ENCODE measurements at regions not wholly inside any gene's neighbourhood (a gene's known extent, or its start where the extent isn't known, plus 50 kb on each side); places are given as distances from the start of the nearest gene placed in this dataset.
A peak's percentile ranks its signal among the peaks of the same experiment; 100 is the strongest.
"Not testable (repeated sequence)": the region's sequence is repeated elsewhere in the genome, so short reads cannot be mapped to it uniquely, and the experiment has no call there.

GRCh38 chr6:118367314-118367713 lies 180.8 kb upstream of the PLN start:
- DNase-seq = no peak

DNA sequence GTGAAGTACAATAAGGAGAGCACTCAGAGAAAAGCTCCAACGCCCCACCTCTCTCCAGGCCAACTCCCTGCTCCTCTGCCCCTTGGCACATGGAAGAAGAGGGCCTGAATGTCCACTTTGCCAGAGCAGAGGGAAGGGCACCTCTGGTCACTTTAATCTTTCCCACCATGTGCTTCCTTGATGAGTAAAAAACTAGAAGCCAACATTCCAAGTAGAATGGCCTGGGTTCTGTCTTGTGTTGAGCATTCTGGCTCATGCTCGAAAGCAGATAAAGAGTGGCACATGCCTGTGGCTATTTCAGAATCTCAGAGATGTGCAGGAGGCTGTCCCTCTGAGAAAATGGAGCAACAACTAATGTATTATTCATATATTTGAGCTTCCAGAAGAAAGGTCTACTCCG lies 177.4 kb upstream of the PLN start:
- DNase-seq = no peak

- DNase-seq = no peak
These were observed 176.1 kb upstream of the PLN start for GRCh38 chr6:118371955-118372354.

GRCh38 chr6:118372413-118372812 lies 175.7 kb upstream of the PLN start:
- no peak for DNase-seq

DNA sequence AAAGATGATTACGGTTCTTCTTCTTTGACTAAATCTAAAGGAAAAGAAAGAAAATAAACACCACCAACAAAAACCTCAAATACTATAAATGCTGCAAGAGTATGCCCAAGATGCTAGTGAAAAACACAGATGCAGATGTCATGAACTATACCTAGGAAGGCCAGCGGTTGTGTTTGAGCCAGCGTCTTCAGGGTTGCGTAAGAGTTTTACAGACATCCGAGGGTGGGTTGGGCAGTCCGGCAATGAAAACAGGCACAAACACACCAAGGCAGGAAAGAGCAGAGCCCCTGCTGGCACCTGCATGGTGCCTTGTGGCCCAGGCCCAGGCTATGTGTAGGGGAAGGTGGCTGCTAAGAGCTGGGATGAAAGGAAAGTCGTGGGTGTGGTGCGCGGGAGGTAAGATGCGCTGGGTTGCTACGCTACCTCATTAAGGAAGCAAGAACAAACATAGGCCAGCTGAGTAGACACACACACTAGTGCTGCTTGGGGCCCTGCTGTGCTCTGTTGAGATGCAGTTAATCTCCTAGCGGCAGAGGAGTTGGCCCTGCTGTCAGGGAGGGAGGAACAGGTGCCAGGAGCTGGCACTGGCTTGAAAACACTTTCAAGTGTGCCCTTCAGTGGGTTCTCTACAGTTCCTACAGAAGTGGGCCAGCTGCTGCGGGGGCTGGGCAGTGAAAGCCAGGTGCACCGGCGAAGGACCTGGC lies 170.2 kb upstream of the PLN start:
- peak; percentile 96 for DNase-seq

DNA sequence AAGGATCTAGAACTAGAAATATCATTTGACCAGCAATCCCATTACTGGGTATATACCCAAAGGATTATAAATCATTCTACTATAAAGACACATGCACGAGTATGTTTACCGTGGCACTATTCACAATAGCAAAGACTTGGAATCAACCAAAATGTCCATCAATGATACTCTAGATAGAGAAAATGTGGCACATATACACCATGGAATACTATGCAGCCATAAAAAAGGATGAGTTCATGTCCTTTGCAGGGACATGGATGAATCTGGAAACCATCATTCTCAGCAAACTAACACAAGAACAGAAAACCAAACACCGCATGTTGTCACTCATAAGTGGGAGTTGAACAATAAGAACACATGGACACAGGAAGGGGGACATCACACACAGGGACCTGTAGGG lies 167.5 kb upstream of the PLN start:
- not testable (repeated sequence) for DNase-seq

- DNase-seq = peak; percentile 27
These were observed 166.0 kb upstream of the PLN start for GRCh38 chr6:118382126-118382525.

DNA sequence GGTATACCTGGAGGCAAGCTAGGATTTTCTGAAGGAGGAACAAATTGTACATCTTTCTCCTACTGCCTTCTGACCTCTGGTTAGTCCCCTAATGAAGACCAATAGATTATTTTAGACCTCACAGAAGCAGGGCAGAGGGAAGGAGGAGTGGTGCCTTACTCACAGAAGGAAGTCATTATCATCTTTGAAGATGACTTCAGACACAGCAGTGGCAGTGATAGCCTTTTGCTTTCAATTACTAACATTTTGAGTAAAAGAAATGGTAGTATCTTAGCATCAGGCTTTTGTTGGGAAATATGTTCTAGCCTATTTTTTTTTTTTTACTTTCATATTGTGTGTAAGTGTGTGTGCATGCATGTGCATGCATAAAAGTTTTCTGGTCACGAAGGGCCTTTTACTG lies 164.2 kb upstream of the PLN start:
- DNase-seq = no peak

DNA sequence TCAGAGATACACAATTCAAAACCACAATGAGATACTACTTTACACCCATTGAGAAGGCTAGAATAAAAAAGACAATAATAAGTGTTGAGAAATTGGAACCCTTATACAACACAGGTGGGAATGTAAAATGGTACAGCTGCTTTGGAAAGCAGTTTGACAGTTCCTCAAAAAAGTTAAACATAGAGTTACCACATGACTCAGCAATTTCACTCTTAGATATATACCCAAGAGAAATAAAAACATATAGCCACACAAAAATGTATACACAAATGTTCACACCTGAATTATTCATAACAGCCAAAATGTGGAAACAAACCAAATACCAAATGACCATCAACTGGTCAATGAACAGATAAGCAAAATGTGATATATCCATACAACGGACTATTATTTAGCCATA lies 161.1 kb upstream of the PLN start:
- no peak for DNase-seq

GRCh38 chr6:118387921-118388701 lies 160.0 kb upstream of the PLN start:
- DNase-seq = no peak

GRCh38 chr6:118391086-118391485 lies 157.0 kb upstream of the PLN start:
- no peak for DNase-seq

GRCh38 chr6:118394106-118394505 lies 154.0 kb upstream of the PLN start:
- no peak for DNase-seq

GRCh38 chr6:118396969-118397368 lies 151.1 kb upstream of the PLN start:
- DNase-seq = no peak

DNA sequence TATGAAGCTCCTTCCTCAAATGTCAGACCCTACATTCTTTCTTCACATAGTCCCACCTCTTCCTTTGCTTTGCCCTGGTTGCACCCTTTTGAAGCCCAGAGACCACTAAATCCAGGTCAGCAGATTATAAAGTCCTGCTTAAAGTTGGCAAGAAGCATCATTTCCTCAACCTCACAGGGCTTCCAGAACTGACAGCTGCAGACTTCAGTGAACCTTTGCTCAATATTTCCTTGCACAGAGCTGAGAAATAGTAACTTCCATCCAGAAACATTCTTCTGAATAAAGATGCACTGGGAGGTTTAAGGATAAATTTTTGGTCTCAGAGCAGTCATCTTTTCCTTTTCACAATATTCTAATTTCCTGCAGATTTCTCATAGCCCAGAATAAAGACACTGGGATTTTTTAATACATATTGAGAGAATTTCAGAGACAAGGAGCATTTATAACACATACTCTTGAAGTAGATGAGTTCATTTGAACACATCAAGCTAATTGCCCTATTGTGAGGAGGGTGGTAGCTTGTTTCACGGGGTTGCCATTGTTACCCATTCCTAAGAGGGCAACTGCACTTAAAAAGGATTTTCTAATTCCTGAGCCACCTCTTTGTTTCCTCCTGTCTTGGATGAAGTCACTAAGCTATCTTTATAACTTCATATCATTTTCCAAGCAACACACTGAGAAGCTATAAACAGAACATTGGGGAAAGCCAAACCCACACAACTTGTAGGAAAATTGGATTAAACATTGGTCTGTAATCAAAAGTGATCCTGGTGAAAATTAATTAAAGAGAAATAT lies 150.2 kb upstream of the PLN start:
- DNase-seq = no peak

- no peak for DNase-seq
These were observed 148.0 kb upstream of the PLN start for GRCh38 chr6:118400098-118400497.

DNA sequence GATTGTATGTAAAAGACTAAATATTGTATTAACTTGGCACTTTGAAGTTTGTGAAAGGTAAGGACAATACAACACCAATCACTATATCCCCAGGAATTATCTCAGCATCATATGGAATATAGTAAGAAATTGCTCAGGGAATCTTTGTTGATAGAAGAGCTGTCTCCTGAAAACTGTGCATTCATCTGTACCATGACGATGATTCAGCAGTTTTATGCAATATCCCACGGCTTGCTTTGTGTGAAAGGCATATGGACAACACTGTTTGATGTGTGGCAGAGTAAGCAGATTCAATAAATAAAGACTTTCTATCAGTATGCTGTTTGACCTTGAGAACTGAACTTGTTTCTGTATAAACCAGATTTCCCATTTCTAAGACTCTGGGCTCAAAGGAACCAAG lies 147.5 kb upstream of the PLN start:
- no peak for DNase-seq

GRCh38 chr6:118401325-118401975 lies 146.6 kb upstream of the PLN start:
- DNase-seq = no peak

DNA sequence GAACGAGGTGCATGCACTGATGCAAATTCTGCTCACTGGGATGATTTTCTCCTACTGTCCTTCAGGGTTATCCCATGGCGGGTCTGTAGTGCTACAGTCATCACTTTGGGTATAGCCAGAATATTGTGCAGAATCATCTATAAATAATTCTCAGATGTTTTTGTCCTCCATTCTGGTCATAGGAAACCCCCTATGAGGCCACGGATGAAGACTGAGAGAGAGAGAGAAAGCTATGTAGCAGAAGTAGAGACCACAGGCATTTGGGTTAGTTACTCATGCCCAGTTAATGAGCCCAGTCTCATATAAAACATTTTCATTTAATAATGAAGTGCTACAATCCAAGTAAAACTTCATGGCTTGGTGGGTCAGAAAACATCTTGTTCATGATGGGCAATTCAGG lies 145.1 kb upstream of the PLN start:
- DNase-seq = no peak

DNA sequence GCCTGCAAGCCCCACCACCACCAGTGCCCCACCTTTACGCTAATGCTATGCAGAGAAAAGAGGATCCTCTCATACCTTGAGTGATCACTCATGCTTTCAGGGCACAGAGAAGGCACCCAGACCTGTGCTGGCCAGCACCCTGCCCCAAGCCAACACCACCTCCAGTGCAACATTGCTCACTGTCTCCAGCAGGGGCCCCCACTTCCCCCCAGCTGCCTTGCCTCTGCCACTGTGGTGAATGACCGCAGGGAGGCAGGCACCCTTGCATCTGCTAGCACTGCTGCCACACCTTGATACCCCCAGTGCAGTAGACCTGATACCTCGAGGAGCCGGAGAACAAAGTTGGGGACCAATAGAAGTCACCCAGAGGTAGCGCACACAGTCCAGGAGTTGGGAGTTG lies 139.2 kb upstream of the PLN start:
- no peak for DNase-seq

- no peak for DNase-seq
These were observed 138.1 kb upstream of the PLN start for GRCh38 chr6:118410001-118410400.
